ENCODE measurements at regions not wholly inside any gene's neighbourhood (a gene's known extent, or its start where the extent isn't known, plus 50 kb on each side); places are given as distances from the start of the nearest gene placed in this dataset.

DNA sequence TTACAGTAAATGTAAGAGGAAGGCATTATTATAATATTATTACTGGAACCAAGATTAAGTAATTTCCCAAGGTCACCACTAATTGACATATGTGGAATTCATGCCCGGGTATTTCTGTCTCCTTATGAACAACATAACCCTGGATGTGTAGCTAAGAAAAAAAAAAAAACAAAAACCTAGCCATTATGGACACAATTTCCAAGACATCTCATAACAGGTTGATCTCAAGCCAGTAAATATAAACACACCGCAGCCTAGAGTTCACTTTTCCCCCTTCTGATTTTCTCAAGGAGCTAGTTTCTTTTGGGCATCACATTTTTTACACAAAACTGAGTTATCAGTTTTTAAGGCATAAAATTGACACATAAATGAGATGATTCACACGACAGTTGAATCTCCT, 306.5 kb upstream of the RSPO3 start:
- no peak for DNase-seq (ENCODE audit: low spot score)
- H3K4me1 Mint-ChIP-seq (ENCODE audit: low read depth) = peaks cover 29% of the 10 kb centered on the region
- no peak overlapping the region for H3K27ac Mint-ChIP-seq (ENCODE audit: unreplicated experiment)
- H3K4me3 Mint-ChIP-seq (ENCODE audit: unreplicated experiment) = no peak overlapping the region
- TF ChIP-seq, protein P1, sequence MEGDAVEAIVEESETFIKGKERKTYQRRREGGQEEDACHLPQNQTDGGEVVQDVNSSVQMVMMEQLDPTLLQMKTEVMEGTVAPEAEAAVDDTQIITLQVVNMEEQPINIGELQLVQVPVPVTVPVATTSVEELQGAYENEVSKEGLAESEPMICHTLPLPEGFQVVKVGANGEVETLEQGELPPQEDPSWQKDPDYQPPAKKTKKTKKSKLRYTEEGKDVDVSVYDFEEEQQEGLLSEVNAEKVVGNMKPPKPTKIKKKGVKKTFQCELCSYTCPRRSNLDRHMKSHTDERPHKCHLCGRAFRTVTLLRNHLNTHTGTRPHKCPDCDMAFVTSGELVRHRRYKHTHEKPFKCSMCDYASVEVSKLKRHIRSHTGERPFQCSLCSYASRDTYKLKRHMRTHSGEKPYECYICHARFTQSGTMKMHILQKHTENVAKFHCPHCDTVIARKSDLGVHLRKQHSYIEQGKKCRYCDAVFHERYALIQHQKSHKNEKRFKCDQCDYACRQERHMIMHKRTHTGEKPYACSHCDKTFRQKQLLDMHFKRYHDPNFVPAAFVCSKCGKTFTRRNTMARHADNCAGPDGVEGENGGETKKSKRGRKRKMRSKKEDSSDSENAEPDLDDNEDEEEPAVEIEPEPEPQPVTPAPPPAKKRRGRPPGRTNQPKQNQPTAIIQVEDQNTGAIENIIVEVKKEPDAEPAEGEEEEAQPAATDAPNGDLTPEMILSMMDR (IDR thresholded peaks at IDR 0.05) = no peak
- H3K36me3 Mint-ChIP-seq (ENCODE audit: low read depth) = no peaks in the 10 kb centered on the region
- H3K27me3 Mint-ChIP-seq (ENCODE audit: low read depth) = peaks cover 18% of the 10 kb centered on the region
- H3K9me3 Mint-ChIP-seq (ENCODE audit: low read depth) = no peaks in the 10 kb centered on the region

DNA sequence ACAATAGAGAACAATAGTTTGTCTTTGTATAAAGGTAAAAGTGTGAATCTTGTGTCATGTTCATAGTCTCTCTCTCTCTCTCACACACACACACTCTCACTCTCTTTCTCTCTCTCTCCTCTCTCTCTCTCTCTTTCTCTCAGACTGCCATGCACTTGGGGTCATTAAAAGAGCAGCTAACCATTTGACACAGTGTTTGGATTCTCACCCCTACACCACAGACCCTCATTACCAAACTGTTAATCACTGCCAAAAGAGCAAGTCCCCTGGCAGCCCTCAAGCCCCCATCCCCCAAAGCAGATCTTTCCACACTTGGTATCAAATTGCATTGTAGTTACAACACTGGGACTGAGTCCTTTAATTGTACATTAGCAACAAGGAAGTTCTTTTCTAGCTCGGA, 305.8 kb upstream of the RSPO3 start:
- peaks cover 27% of the 10 kb centered on the region for H3K4me1 Mint-ChIP-seq (ENCODE audit: low read depth)
- H3K36me3 Mint-ChIP-seq (ENCODE audit: low read depth) = no peaks in the 10 kb centered on the region
- no peak overlapping the region for H3K27ac Mint-ChIP-seq (ENCODE audit: unreplicated experiment)
- peaks cover 15% of the 10 kb centered on the region for H3K27me3 Mint-ChIP-seq (ENCODE audit: low read depth)
- DNase-seq (ENCODE audit: low spot score) = no peak
- TF ChIP-seq, protein P1 (IDR thresholded peaks at IDR 0.05) = no peak
- no peak overlapping the region for H3K4me3 Mint-ChIP-seq (ENCODE audit: unreplicated experiment)
- H3K9me3 Mint-ChIP-seq (ENCODE audit: low read depth) = no peaks in the 10 kb centered on the region

DNA sequence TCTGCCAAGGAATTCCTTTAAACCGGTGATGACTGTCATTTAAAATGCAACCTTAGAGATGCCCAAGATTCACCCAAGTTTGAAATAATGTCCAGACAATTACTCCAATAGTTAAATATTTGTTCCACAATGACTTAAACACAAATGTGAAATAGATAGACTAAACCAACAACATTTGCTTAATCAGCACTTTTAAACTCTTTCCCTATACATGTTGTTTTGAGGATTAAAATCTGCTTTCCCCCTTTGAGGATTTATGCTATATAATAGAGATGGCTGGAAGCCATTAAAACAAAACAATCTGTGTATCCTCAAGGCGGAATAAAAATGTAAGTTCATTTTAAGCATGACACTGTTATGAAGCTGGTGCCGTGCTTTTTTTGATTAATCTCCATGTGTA, 297.8 kb upstream of the RSPO3 start:
- TF ChIP-seq, protein P1 (IDR thresholded peaks at IDR 0.05) = no peak
- no peaks in the 10 kb centered on the region for H3K9me3 Mint-ChIP-seq (ENCODE audit: low read depth)
- H3K36me3 Mint-ChIP-seq (ENCODE audit: low read depth) = no peaks in the 10 kb centered on the region
- no peak for DNase-seq (ENCODE audit: low spot score)
- H3K27ac Mint-ChIP-seq (ENCODE audit: unreplicated experiment) = no peak overlapping the region
- peaks cover 22% of the 10 kb centered on the region for H3K4me1 Mint-ChIP-seq (ENCODE audit: low read depth)
- H3K27me3 Mint-ChIP-seq (ENCODE audit: low read depth) = peaks cover 2% of the 10 kb centered on the region
- no peak overlapping the region for H3K4me3 Mint-ChIP-seq (ENCODE audit: unreplicated experiment)

DNA sequence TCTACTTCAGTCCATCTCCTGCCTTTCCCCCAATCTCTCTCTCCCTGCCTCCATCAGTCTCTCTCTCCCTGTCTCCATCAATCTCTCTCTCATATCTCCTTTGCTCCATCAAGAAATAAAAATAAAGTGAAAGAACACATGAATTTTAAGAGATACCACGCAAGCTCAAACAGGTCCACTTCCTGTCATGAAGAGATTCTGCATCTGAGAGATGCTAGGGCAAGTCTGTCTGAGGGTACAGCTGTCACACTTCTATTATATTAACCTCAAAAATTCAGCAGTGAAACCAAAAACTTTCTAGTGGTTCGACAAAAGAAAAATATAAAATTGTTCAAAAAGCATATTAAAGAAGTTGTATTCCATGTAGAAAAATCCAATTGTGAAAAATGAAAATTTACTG, 296.8 kb upstream of the RSPO3 start:
- H3K27ac Mint-ChIP-seq (ENCODE audit: unreplicated experiment) = no peak overlapping the region

DNA sequence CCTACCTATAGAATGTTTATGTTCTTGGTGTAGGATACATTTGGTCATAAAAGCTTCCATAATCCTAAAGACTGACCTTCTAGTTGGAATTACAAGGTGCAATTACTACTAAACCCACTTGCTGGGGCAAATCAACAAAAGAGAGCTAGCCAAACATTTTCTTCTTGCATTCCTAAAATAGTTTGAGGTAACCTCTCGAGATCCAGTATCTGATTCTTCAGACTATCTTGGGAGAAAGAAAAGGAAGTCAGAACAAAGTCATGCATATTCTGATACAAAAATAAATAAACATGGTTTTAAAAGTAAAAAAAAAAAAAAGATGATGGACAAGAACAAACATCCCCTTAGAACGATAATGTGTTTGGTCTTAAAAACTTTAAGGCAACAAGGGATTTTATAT, 294.2 kb upstream of the RSPO3 start:
- Mint-ChIP-seq H3K9me3 (ENCODE audit: low read depth) (no peaks in the 10 kb centered on the region), H3K4me1 (ENCODE audit: low read depth) (peaks cover 27% of the 10 kb centered on the region), H3K27me3 (ENCODE audit: low read depth) (peaks cover 2% of the 10 kb centered on the region), H3K36me3 (ENCODE audit: low read depth) (no peaks in the 10 kb centered on the region), H3K4me3 (ENCODE audit: unreplicated experiment) (no peak overlapping the region), H3K27ac (ENCODE audit: unreplicated experiment) (no peak overlapping the region)
- TF ChIP-seq, protein P1 (IDR thresholded peaks at IDR 0.05) = no peak
- DNase-seq (ENCODE audit: low spot score) = no peak

More for the DNA sequence above, 296.8 kb upstream of the RSPO3 start:
- Mint-ChIP-seq H3K36me3 (ENCODE audit: low read depth) (no peaks in the 10 kb centered on the region), H3K9me3 (ENCODE audit: low read depth) (no peaks in the 10 kb centered on the region), H3K4me1 (ENCODE audit: low read depth) (peaks cover 27% of the 10 kb centered on the region), H3K27me3 (ENCODE audit: low read depth) (peaks cover 2% of the 10 kb centered on the region), H3K4me3 (ENCODE audit: unreplicated experiment) (no peak overlapping the region)
- no peak for DNase-seq (ENCODE audit: low spot score)
- TF ChIP-seq, protein P1 (IDR thresholded peaks at IDR 0.05) = no peak
